ENCODE measurements at regions not wholly inside any gene's neighbourhood (a gene's known extent, or its start where the extent isn't known, plus 50 kb on each side); places are given as distances from the start of the nearest gene placed in this dataset.

- H3K4me3 ChIP-seq (ENCODE audit: low read depth, low read length): no peak overlapping the region
- peak; percentile 19 for DNase-seq (ENCODE audit: low read depth, low spot score)
- in situ Hi-C loops (cut with HindIII; ENCODE audit: low sequenced_read_pairs): no loop called here
- no peak for TF ChIP-seq CTCF (IDR thresholded peaks at IDR 0.05; ENCODE audit: low read depth, low read length)
Observed at GRCh38 chr3:59540696-59541095, 490.9 kb upstream of the CFAP20DC start.

GRCh38 chr3:59540241-59540640 is 490.4 kb upstream of the CFAP20DC start:
- peak; percentile 71 for DNase-seq (ENCODE audit: low read depth, low spot score)
- no peak overlapping the region for H3K4me3 ChIP-seq (ENCODE audit: low read depth, low read length)
- no peak for TF ChIP-seq CTCF (IDR thresholded peaks at IDR 0.05; ENCODE audit: low read depth, low read length)
- in situ Hi-C loops (cut with HindIII; ENCODE audit: low sequenced_read_pairs): no loop called here

- no peak for DNase-seq (ENCODE audit: low read depth, low spot score)
- no peak for TF ChIP-seq CTCF (IDR thresholded peaks at IDR 0.05; ENCODE audit: low read depth, low read length)
- in situ Hi-C loops (cut with HindIII; ENCODE audit: low sequenced_read_pairs): no loop called here
- H3K4me3 ChIP-seq (ENCODE audit: low read depth, low read length): no peak overlapping the region
Observed at GRCh38 chr3:59538753-59539432, 489.1 kb upstream of the CFAP20DC start.

- in situ Hi-C loops (cut with HindIII; ENCODE audit: low sequenced_read_pairs): no loop called here
- DNase-seq (ENCODE audit: low read depth, low spot score): peak; percentile 36
- H3K4me3 ChIP-seq (ENCODE audit: low read depth, low read length): no peak overlapping the region
- no peak for TF ChIP-seq CTCF (IDR thresholded peaks at IDR 0.05; ENCODE audit: low read depth, low read length)
Observed at GRCh38 chr3:59535791-59536221, 486.0 kb upstream of the CFAP20DC start.

GRCh38 chr3:59531994-59532393 is 482.2 kb upstream of the CFAP20DC start:
- in situ Hi-C loops (cut with HindIII; ENCODE audit: low sequenced_read_pairs): no loop called here
- DNase-seq (ENCODE audit: low read depth, low spot score): no peak
- no peak overlapping the region for H3K4me3 ChIP-seq (ENCODE audit: low read depth, low read length)
- no peak for TF ChIP-seq CTCF (IDR thresholded peaks at IDR 0.05; ENCODE audit: low read depth, low read length)

- no peak overlapping the region for H3K4me3 ChIP-seq (ENCODE audit: low read depth, low read length)
- in situ Hi-C loops (cut with HindIII; ENCODE audit: low sequenced_read_pairs): no loop called here
- TF ChIP-seq CTCF (IDR thresholded peaks at IDR 0.05; ENCODE audit: low read depth, low read length): no peak
- peak; percentile 33 for DNase-seq (ENCODE audit: low read depth, low spot score)
Observed at GRCh38 chr3:59531066-59531745, 481.4 kb upstream of the CFAP20DC start.
